ENCODE measurements at regions not wholly inside any gene's neighbourhood (a gene's known extent, or its start where the extent isn't known, plus 50 kb on each side); places are given as distances from the start of the nearest gene placed in this dataset.

DNA sequence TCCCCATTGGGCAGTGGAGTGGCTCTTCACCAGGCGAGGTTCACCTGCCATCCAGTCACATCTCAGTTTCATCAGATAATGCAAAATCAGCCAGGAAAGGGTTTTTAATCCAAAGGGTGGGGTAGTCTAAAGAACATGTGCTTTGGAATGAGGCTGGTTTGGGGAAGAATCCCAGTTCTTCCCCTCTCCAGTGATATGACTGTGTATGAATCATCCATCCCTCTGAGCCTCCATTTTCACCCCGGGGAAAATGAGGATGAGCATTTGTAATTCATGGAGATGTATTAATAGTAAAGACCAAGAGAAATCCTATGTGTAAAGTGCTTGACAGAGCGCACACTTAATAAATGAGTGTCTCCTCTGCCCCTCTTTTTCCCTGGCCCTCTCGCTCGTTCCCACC lies 215.1 kb upstream of the FGGY start:
- Histone ChIP-seq H3K27me3 (ENCODE audit: control insufficient read depth, insufficient read depth, low read length) (no peaks in the 10 kb centered on the region), H3K36me3 (ENCODE audit: control insufficient read depth, insufficient read depth, low read length) (no peaks in the 10 kb centered on the region), H3K4me3 (ENCODE audit: low read depth, low read length) (no peak overlapping the region)
- no peak for DNase-seq (ENCODE audit: low read depth)
- TF ChIP-seq, protein P1, sequence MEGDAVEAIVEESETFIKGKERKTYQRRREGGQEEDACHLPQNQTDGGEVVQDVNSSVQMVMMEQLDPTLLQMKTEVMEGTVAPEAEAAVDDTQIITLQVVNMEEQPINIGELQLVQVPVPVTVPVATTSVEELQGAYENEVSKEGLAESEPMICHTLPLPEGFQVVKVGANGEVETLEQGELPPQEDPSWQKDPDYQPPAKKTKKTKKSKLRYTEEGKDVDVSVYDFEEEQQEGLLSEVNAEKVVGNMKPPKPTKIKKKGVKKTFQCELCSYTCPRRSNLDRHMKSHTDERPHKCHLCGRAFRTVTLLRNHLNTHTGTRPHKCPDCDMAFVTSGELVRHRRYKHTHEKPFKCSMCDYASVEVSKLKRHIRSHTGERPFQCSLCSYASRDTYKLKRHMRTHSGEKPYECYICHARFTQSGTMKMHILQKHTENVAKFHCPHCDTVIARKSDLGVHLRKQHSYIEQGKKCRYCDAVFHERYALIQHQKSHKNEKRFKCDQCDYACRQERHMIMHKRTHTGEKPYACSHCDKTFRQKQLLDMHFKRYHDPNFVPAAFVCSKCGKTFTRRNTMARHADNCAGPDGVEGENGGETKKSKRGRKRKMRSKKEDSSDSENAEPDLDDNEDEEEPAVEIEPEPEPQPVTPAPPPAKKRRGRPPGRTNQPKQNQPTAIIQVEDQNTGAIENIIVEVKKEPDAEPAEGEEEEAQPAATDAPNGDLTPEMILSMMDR (IDR thresholded peaks at IDR 0.05; ENCODE audit: insufficient read depth, low read length, poor library complexity, severe bottlenecking), result no peak

DNA sequence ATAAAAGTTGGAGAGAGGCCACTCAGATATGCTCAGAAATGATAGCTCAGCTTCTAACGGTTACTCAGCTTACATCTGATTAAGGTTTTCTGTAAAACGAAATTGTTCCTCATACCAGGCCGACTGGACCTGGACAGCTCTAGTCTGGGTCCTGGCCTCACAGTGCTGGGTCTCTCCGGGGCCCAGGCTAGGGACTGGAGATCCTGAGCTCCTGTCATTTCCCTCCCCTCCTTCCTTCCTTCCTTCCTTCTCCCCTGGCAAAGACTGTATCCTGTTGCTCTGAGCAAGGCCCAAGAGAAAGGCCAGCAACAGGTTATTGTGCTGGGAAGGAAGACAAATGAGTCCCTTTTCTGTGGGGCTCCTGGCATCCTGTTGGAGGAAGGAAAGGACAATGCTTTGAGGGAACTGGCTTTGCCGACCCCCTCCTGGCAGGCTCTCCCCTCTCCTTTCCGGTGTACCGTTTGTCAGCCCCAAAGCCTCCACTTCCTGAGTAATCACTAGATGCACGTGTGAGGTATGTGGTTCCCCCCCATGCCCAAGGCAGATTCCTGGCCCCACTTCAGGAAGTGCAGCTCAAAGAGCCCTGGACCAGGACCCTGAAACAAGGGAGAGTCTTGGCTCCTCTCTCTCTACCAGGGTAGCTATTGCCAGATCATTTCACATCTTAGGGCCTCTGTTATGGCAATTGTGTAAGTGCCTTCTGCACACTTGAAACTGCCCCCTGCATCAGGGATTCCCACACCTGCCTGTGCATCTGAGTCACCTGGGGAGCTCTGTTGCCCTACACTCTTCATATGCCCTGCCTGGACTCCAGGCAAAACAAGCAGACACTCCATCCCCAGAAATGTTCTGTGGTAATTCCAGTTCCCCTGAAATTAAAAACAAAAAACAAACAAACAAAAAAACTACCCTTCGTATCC lies 212.7 kb upstream of the FGGY start:
- TF ChIP-seq, protein P1 (IDR thresholded peaks at IDR 0.05; ENCODE audit: insufficient read depth, low read length, poor library complexity, severe bottlenecking), result no peak
- Histone ChIP-seq H3K27me3 (ENCODE audit: control insufficient read depth, insufficient read depth, low read length) (no peaks in the 10 kb centered on the region), H3K36me3 (ENCODE audit: control insufficient read depth, insufficient read depth, low read length) (no peaks in the 10 kb centered on the region), H3K4me3 (ENCODE audit: low read depth, low read length) (no peak overlapping the region)
- no peak for DNase-seq (ENCODE audit: low read depth)

DNA sequence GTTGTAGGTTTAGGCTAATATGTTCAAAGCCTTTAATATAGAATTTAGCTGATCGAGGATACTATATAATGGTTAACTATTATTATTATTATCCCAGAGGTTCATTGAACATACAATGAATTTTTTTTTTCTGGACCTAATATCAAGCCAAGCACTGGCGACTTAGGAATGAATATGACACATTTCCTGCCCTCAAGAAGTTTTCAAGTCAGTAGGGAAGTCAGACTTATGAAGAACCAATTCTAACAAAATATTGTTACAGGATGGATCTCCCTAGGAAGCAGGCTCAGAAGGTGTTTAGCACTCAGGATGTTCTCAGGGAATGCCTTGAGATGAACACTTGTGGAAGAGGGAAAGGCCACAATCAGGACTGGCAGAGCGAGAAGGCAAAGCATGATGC lies 211.8 kb upstream of the FGGY start:
- no peak overlapping the region for H3K4me3 ChIP-seq (ENCODE audit: low read depth, low read length)
- no peak for DNase-seq (ENCODE audit: low read depth)
- no peaks in the 10 kb centered on the region for H3K36me3 ChIP-seq (ENCODE audit: control insufficient read depth, insufficient read depth, low read length)
- H3K27me3 ChIP-seq (ENCODE audit: control insufficient read depth, insufficient read depth, low read length), result no peaks in the 10 kb centered on the region
- TF ChIP-seq, protein P1 (IDR thresholded peaks at IDR 0.05; ENCODE audit: insufficient read depth, low read length, poor library complexity, severe bottlenecking), result no peak

DNA sequence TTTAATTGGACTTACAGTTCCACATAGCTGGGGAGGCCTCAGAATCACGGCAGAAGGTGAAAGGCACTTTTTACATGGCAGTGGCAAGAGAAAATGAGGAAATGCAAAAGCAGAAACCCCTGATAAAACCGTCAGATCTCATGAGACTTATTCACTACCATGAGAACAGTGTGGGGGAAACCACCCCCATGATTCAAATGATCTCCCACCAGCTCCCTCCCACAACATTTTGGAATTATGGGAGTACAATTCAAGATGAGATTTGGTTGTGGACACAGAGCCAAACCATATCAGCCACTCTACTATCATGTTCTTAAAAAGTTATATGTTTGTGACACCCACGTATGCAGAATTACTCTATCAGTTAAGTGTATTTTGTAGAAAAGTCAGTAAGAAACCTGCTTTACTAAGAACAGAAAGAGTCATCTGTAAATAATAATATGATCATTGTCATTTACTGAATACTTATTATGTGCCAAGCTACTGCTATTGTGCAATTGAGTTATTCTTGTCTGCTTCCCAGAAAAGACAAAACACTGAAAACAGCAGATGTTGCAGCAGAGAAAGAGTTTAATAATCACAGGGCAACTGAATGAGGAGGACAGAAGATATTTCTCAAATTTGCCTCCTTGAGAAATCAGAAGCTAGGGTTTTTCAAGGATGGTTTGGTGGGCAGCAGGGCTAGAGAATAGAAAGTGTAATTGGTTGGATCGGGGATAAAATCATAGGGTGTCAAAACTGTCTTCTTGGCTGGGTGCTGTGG lies 207.7 kb upstream of the FGGY start:
- TF ChIP-seq, protein P1 (IDR thresholded peaks at IDR 0.05; ENCODE audit: insufficient read depth, low read length, poor library complexity, severe bottlenecking), result no peak
- H3K4me3 ChIP-seq (ENCODE audit: low read depth, low read length), result no peak overlapping the region
- no peaks in the 10 kb centered on the region for H3K27me3 ChIP-seq (ENCODE audit: control insufficient read depth, insufficient read depth, low read length)
- no peak for DNase-seq (ENCODE audit: low read depth)
- no peaks in the 10 kb centered on the region for H3K36me3 ChIP-seq (ENCODE audit: control insufficient read depth, insufficient read depth, low read length)

DNA sequence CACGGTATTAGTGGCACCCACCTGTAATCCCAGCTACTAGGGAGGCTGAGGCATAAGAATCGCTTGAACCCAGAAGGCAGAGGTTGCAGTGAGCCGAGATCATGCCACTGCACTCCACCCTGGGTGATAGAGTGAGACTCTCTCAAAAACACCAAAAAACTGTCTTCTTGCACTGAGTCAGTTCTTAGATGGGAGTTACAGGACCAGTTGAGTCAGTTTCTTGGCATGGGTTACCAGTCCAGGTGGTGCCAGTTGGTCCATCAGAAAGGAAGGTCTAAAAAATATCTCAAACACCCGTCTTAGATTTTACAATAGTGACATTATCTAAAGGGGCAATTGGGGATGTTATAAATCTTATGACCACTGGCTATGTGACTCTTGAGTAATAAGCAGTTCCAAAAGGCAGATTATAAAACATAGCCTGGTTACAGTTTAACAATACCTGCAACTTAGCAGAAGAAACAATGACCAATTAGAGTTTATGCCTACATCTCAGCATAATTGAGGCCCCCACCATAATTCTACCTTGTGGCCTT lies 206.9 kb upstream of the FGGY start:
- no peaks in the 10 kb centered on the region for H3K27me3 ChIP-seq (ENCODE audit: control insufficient read depth, insufficient read depth, low read length)
- TF ChIP-seq, protein P1 (IDR thresholded peaks at IDR 0.05; ENCODE audit: insufficient read depth, low read length, poor library complexity, severe bottlenecking), result no peak
- H3K36me3 ChIP-seq (ENCODE audit: control insufficient read depth, insufficient read depth, low read length), result no peaks in the 10 kb centered on the region
- no peak for DNase-seq (ENCODE audit: low read depth)
- no peak overlapping the region for H3K4me3 ChIP-seq (ENCODE audit: low read depth, low read length)

Data from kidney epithelial cell (primary cell).